Neural progenitor cell (in vitro differentiated cells): ENCODE measurements at regions not wholly inside any gene's neighbourhood (a gene's known extent, or its start where the extent isn't known, plus 50 kb on each side); places are given as distances from the start of the nearest gene placed in this dataset.

Source experiments
- DNase-seq: peaks from one replicate; pipeline ENCODE4 v3.0.0-alpha.2; 2016; ENCODE audit warnings: low spot score
- H2AFZ ChIP-seq: fragments of 200-600 bp; sonication (generic); replicated peaks from 2 replicates; pipeline ENCODE4 v1.6.1; 2016; ENCODE audit warnings: antibody characterized with exemption
- H3F3A ChIP-seq: fragments of 200-600 bp; sonication (generic); 2 replicates; pipeline ENCODE4 v1.6.1; 2016; ENCODE audit warnings: antibody characterized with exemption, low read depth
- H3K27ac ChIP-seq: fragments of 200-600 bp; sonication (generic); 2 replicates; pipeline ENCODE4 v1.5.1; 2016; ENCODE audit warnings: mild to moderate bottlenecking
- H3K27me3 ChIP-seq: fragments of 200-600 bp; sonication (generic); 2 replicates; pipeline ENCODE4 v1.6.1; 2016; ENCODE audit warnings: mild to moderate bottlenecking, moderate library complexity
- H3K36me3 ChIP-seq: fragments of 200-600 bp; sonication (generic); 2 replicates; pipeline ENCODE4 v1.5.1; 2016
- H3K4me1 ChIP-seq: fragments of 200-600 bp; sonication (generic); 2 replicates; pipeline ENCODE4 v1.6.1; 2016; ENCODE audit warnings: mixed run types
- H3K4me2 ChIP-seq: fragments of 200-600 bp; sonication (generic); 2 replicates; pipeline ENCODE4 v1.6.1; 2016
- H3K4me3 ChIP-seq: fragments of 200-600 bp; sonication (generic); 2 replicates; pipeline ENCODE4 v1.5.1; 2016
- H3K79me2 ChIP-seq: fragments of 200-600 bp; sonication (generic); 2 replicates; pipeline ENCODE4 v1.6.1; 2016; ENCODE audit warnings: low read depth
- H3K9ac ChIP-seq: fragments of 200-600 bp; sonication (generic); 2 replicates; pipeline ENCODE4 v1.6.1; 2016
- H3K9me3 ChIP-seq: fragments of 200-600 bp; sonication (generic); 2 replicates; pipeline ENCODE4 v1.5.1; 2016; ENCODE audit warnings: low read depth
- H4K20me1 ChIP-seq: fragments of 200-600 bp; sonication (generic); 2 replicates; pipeline ENCODE4 v1.6.1; 2016; ENCODE audit warnings: low read depth
- H3K27ac Mint-ChIP-seq: 3 replicates; pipeline ENCODE4 v1.8.0; 2021; ENCODE audit warnings: mixed read lengths
- H3K27me3 Mint-ChIP-seq: 2 replicates; pipeline ENCODE4 v1.8.0; 2022; ENCODE audit warnings: low read depth, mild to moderate bottlenecking, inconsistent platforms, moderate library complexity, mixed read lengths; ENCODE audit not compliant: insufficient read depth
- H3K36me3 Mint-ChIP-seq: 3 replicates; pipeline ENCODE4 v1.8.0; 2021; ENCODE audit warnings: mixed read lengths
- H3K4me1 Mint-ChIP-seq: 3 replicates; pipeline ENCODE4 v1.8.0; 2021; ENCODE audit warnings: mixed read lengths
- H3K4me3 Mint-ChIP-seq: 3 replicates; pipeline ENCODE4 v1.8.0; 2021; ENCODE audit warnings: mild to moderate bottlenecking, moderate library complexity, mixed read lengths
- H3K9me3 Mint-ChIP-seq: 3 replicates; pipeline ENCODE4 v1.8.0; 2020; ENCODE audit warnings: mixed read lengths
- CTCF ChIP-seq: fragments of 200-600 bp; sonication (generic); IDR thresholded peaks from 2 replicates; pipeline ENCODE4 v1.5.1; 2017; ENCODE audit warnings: antibody characterized with exemption, mild to moderate bottlenecking
- EZH2 ChIP-seq: fragments of 200-600 bp; sonication (generic); IDR thresholded peaks from 2 replicates; pipeline ENCODE4 v1.6.1; 2017; ENCODE audit warnings: antibody characterized with exemption, mild to moderate bottlenecking, moderate library complexity
- EZH2phosphoT487 ChIP-seq: fragments of 200-600 bp; sonication (generic); IDR thresholded peaks from 2 replicates; pipeline ENCODE4 v1.6.1; 2017; ENCODE audit warnings: antibody characterized with exemption

- DNase-seq, result no peak
- H3K4me3 ChIP-seq, result no peak overlapping the region
- no peaks in the 10 kb centered on the region for H3K27me3 ChIP-seq
- no peaks in the 10 kb centered on the region for H3K36me3 ChIP-seq
- H3K4me1 ChIP-seq, result peaks cover 11% of the 10 kb centered on the region
- H3K27ac ChIP-seq, result no peak overlapping the region
- no peak overlapping the region for H2AFZ ChIP-seq
- Mint-ChIP-seq H3K36me3 (no peaks in the 10 kb centered on the region), H3K4me3 (no peak overlapping the region), H3K4me1 (peaks cover 22% of the 10 kb centered on the region), H3K27me3 (no peaks in the 10 kb centered on the region), H3K27ac (no peak overlapping the region), H3K9me3 (no peaks in the 10 kb centered on the region)
- H3K79me2 ChIP-seq, result no peaks in the 10 kb centered on the region
- TF ChIP-seq EZH2 (no peak), EZH2phosphoT487 (no peak), CTCF (no peak)
- no peaks in the 10 kb centered on the region for H4K20me1 ChIP-seq
- H3K4me2 ChIP-seq, result no peak overlapping the region
- H3K9ac ChIP-seq, result no peak overlapping the region
- H3F3A ChIP-seq, result peaks cover 8% of the 10 kb centered on the region
- H3K9me3 ChIP-seq, result no peaks in the 10 kb centered on the region
Measured at GRCh38 chr7:12801107-12801506, 113.7 kb downstream of the ARL4A start.

GRCh38 chr7:12802070-12802469, 114.6 kb downstream of the ARL4A start:
- no peaks in the 10 kb centered on the region for H3K27me3 ChIP-seq
- H3K4me3 Mint-ChIP-seq, result no peak overlapping the region
- H3K4me2 ChIP-seq, result no peak overlapping the region
- no peak overlapping the region for H3K27ac Mint-ChIP-seq
- no peaks in the 10 kb centered on the region for H3K9me3 Mint-ChIP-seq
- peaks cover 1% of the 10 kb centered on the region for H3K4me1 ChIP-seq
- H3K27me3 Mint-ChIP-seq, result no peaks in the 10 kb centered on the region
- no peak overlapping the region for H3K27ac ChIP-seq
- H3K9me3 ChIP-seq, result no peaks in the 10 kb centered on the region
- no peak overlapping the region for H2AFZ ChIP-seq
- TF ChIP-seq EZH2phosphoT487, result no peak
- no peak overlapping the region for H3K4me3 ChIP-seq
- peaks cover 2% of the 10 kb centered on the region for H3F3A ChIP-seq
- no peak overlapping the region for H3K9ac ChIP-seq
- H3K36me3 Mint-ChIP-seq, result no peaks in the 10 kb centered on the region
- H3K79me2 ChIP-seq, result no peaks in the 10 kb centered on the region
- H3K36me3 ChIP-seq, result no peaks in the 10 kb centered on the region
- DNase-seq, result no peak
- peaks cover 12% of the 10 kb centered on the region for H3K4me1 Mint-ChIP-seq
- H4K20me1 ChIP-seq, result no peaks in the 10 kb centered on the region

- H3K4me1 ChIP-seq, result no peaks in the 10 kb centered on the region
- Mint-ChIP-seq H3K36me3 (no peaks in the 10 kb centered on the region), H3K4me1 (peaks cover 10% of the 10 kb centered on the region), H3K27me3 (no peaks in the 10 kb centered on the region), H3K9me3 (no peaks in the 10 kb centered on the region), H3K4me3 (no peak overlapping the region), H3K27ac (no peak overlapping the region)
- no peak overlapping the region for H3K4me2 ChIP-seq
- H4K20me1 ChIP-seq, result no peaks in the 10 kb centered on the region
- H3K79me2 ChIP-seq, result no peaks in the 10 kb centered on the region
- H2AFZ ChIP-seq, result no peak overlapping the region
- no peak overlapping the region for H3K9ac ChIP-seq
- no peak overlapping the region for H3K27ac ChIP-seq
- no peaks in the 10 kb centered on the region for H3F3A ChIP-seq
- no peaks in the 10 kb centered on the region for H3K27me3 ChIP-seq
- H3K36me3 ChIP-seq, result no peaks in the 10 kb centered on the region
- no peak for DNase-seq
- no peak overlapping the region for H3K4me3 ChIP-seq
- no peaks in the 10 kb centered on the region for H3K9me3 ChIP-seq
- TF ChIP-seq EZH2 (no peak), CTCF (no peak), EZH2phosphoT487 (no peak)
Measured at GRCh38 chr7:12803542-12803941, 116.1 kb downstream of the ARL4A start.

- no peaks in the 10 kb centered on the region for H3K36me3 Mint-ChIP-seq
- Histone ChIP-seq H3K36me3 (no peaks in the 10 kb centered on the region), H2AFZ (no peak overlapping the region), H3K27me3 (no peaks in the 10 kb centered on the region), H3F3A (no peaks in the 10 kb centered on the region), H3K4me1 (peaks cover 7% of the 10 kb centered on the region), H3K4me3 (no peak overlapping the region), H3K79me2 (no peaks in the 10 kb centered on the region), H3K9ac (no peak overlapping the region), H4K20me1 (no peaks in the 10 kb centered on the region), H3K27ac (no peak overlapping the region), H3K4me2 (no peak overlapping the region), H3K9me3 (no peaks in the 10 kb centered on the region)
- H3K9me3 Mint-ChIP-seq, result no peaks in the 10 kb centered on the region
- TF ChIP-seq EZH2phosphoT487 (no peak), EZH2 (no peak), CTCF (no peak)
- H3K4me1 Mint-ChIP-seq, result peaks cover 19% of the 10 kb centered on the region
- DNase-seq, result no peak
- H3K4me3 Mint-ChIP-seq, result no peak overlapping the region
- H3K27me3 Mint-ChIP-seq, result no peaks in the 10 kb centered on the region
- H3K27ac Mint-ChIP-seq, result no peak overlapping the region
Measured at GRCh38 chr7:12805518-12805928, 118.1 kb downstream of the ARL4A start.
